T-cell (primary cell): ENCODE measurements at regions not wholly inside any gene's neighbourhood (a gene's known extent, or its start where the extent isn't known, plus 50 kb on each side); places are given as distances from the start of the nearest gene placed in this dataset.
A peak's percentile ranks its signal among the peaks of the same experiment; 100 is the strongest.
"Not testable (repeated sequence)": the region's sequence is repeated elsewhere in the genome, so short reads cannot be mapped to it uniquely, and the experiment has no call there.

ENCODE experiments used
- ATAC-seq, 4 experiments: fragments of 200-7000 bp in 3 of 4; fragments of 150-1000 bp in 1 of 4; cut with Tn5 transposase; replicated peaks in 1 of 4; 1 replicate in 3 of 4; 2 replicates in 1 of 4; pipeline ENCODE4 v1.10.0; 2021; ENCODE audit warnings: moderate library complexity in 3 of 4, mild to moderate bottlenecking in 2 of 4, moderate number of reproducible peaks in 1 of 4
- CTCF ChIA-PET, 2 donors: fragments of 300-600 bp; sonication (Branson Sonifier 250); formaldehyde crosslinking; loops; one replicate each; lab custom pipeline; 2022; ENCODE audit warnings: antibody characterized with exemption in 2 of 2; lab: Charles Lee
- POLR2A ChIA-PET, 2 donors: fragments of 300-600 bp; sonication (Branson Sonifier 250); formaldehyde crosslinking; loops; one replicate each; lab custom pipeline; 2022; ENCODE audit warnings: antibody characterized with exemption in 2 of 2; lab: Charles Lee
- DNase-seq, 35 experiments: peaks; one replicate each; pipeline versions ENCODE4 v3.0.0 to v3.0.0-alpha.2; 2013 to 2023
- H3K27ac ChIP-seq: one replicate; pipeline ENCODE4 v1.5.1; 2013; ENCODE audit warnings: low read length
- H3K27me3 ChIP-seq, 2 experiments: replicated peaks in 1 of 2; 1 replicate in 1 of 2; 2 replicates in 1 of 2; pipeline versions ENCODE4 v1.6.1 to v1.7.0; 2013; ENCODE audit warnings: low read length in 1 of 2, mixed read lengths in 1 of 2; ENCODE audit not compliant: control insufficient read depth in 2 of 2, insufficient read depth in 2 of 2; ENCODE audit errors: extremely low read depth in 1 of 2
- H3K36me3 ChIP-seq, 2 donors: 1 replicate in 1 of 2; 2 replicates in 1 of 2; pipeline versions ENCODE4 v1.6.1 to v1.7.0; 2013; ENCODE audit warnings: low read length in 1 of 2; ENCODE audit not compliant: control insufficient read depth in 2 of 2, insufficient read depth in 1 of 2; ENCODE audit errors: extremely low read depth in 1 of 2
- H3K4me1 ChIP-seq, 2 experiments: 1 replicate in 1 of 2; 2 replicates in 1 of 2; pipeline versions ENCODE4 v1.6.1 to v1.7.0; 2013; ENCODE audit warnings: low read length in 2 of 2, mixed read lengths in 1 of 2; ENCODE audit not compliant: insufficient read depth in 2 of 2, control insufficient read depth in 1 of 2; ENCODE audit errors: extremely low read depth in 1 of 2
- H3K4me3 ChIP-seq, 2 donors: 1 replicate in 1 of 2; 2 replicates in 1 of 2; pipeline versions ENCODE4 v1.5.1 to v1.7.0; 2013; ENCODE audit warnings: mild to moderate bottlenecking in 2 of 2, low read length in 1 of 2, moderate library complexity in 1 of 2; ENCODE audit not compliant: control insufficient read depth in 1 of 2; ENCODE audit errors: extremely low read depth in 1 of 2
- H3K9me3 ChIP-seq: 2 replicates; pipeline ENCODE4 v1.7.0; 2013
- H3K27ac Mint-ChIP-seq, 2 donors: one replicate each; pipeline ENCODE4 v1.8.0; 2020 to 2021; ENCODE audit warnings: mild to moderate bottlenecking in 2 of 2, mixed read lengths in 2 of 2
- H3K27me3 Mint-ChIP-seq, 2 donors: one replicate each; pipeline ENCODE4 v1.8.0; 2021 to 2022; ENCODE audit warnings: mixed read lengths in 2 of 2
- H3K36me3 Mint-ChIP-seq: one replicate; pipeline ENCODE4 v1.8.0; 2021; ENCODE audit warnings: mixed read lengths
- H3K4me1 Mint-ChIP-seq, 3 donors: one replicate each; pipeline ENCODE4 v1.8.0; 2020 to 2022; ENCODE audit warnings: mixed read lengths in 3 of 3, mild to moderate bottlenecking in 1 of 3
- H3K4me3 Mint-ChIP-seq, 3 donors: one replicate each; pipeline ENCODE4 v1.8.0; 2020 to 2022; ENCODE audit warnings: mild to moderate bottlenecking in 3 of 3, mixed read lengths in 3 of 3, moderate library complexity in 3 of 3
- H3K9me3 Mint-ChIP-seq, 3 donors: one replicate each; pipeline ENCODE4 v1.8.0; 2020 to 2022; ENCODE audit warnings: mixed read lengths in 3 of 3
- WGBS: methylation state at CpG from one replicate; pipeline ENCODE4 v1.1.5; 2013; ENCODE audit warnings: missing lambda C conversion rate; ENCODE audit not compliant: insufficient coverage; 5-methylcytosine and 5-hydroxymethylcytosine counted together

DNA sequence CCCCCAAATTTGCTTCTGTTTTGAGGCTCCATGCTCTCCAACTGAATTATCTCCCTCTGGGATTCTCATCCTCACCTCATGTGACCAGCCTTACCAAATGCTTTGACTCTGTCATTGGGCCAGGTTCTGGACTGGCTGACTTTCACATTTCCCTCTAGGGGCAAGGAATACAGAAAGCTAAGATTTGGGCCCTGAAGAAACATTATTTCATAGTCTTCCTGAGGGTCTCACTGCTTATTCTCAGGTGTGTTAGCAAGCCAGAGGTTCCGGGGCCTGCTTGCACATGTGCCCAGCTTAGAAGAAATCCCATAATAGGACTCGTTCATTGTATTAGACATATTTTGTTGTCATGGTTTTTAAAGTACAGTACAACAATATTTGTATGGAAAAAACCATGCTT, 62.6 kb upstream of the TEX13D start:
- WGBS = no CpG with 5 or more reads among the region's 2 CpGs
- H3K36me3 ChIP-seq = no peaks in the 10 kb centered on the region
- H3K27ac Mint-ChIP-seq = no peak overlapping the region
- peaks cover 0 to 7% of the 10 kb centered on the region in 2 donors for H3K27me3 Mint-ChIP-seq
- H3K4me1 Mint-ChIP-seq = peaks cover 0 to 5% (median 0%) of the 10 kb centered on the region in 3 donors
- H3K9me3 Mint-ChIP-seq = no peaks in the 10 kb centered on the region
- POLR2A ChIA-PET = no interaction called here
- ATAC-seq (no peak), DNase-seq (no peak)
- H3K9me3 ChIP-seq = no peaks in the 10 kb centered on the region
- no peak overlapping the region for H3K4me3 ChIP-seq
- no peak overlapping the region for H3K27ac ChIP-seq
- H3K4me1 ChIP-seq = peaks cover 0 to 10% of the 10 kb centered on the region in 2 experiments
- no peak overlapping the region for H3K4me3 Mint-ChIP-seq
- CTCF ChIA-PET = no interaction called here
- H3K27me3 ChIP-seq = no peaks in the 10 kb centered on the region
- no peaks in the 10 kb centered on the region for H3K36me3 Mint-ChIP-seq

DNA sequence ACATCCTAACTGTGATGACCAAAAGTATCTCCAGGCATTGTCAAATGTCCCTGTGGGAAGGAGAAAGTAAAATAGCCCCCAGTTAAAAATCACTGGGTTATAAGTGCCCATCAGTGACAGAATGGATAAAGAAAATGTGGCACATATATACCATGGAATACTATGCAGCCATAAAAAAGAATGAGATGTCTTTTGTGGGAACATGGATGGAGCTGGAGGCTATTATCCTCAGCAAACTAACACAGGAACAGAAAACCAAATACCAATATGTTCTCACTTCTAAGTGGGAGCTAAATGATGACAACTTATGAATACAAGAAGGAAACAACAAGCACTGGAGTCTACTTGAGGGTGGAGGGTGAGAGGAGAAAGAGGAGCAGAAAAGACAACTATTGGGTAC, 60.9 kb upstream of the TEX13D start:
- H3K4me3 ChIP-seq, H3K36me3 ChIP-seq, POLR2A ChIA-PET, H3K4me3 Mint-ChIP-seq, H3K27ac ChIP-seq, CTCF ChIA-PET, H3K27me3 Mint-ChIP-seq, H3K27me3 ChIP-seq, H3K4me1 Mint-ChIP-seq, ATAC-seq, H3K9me3 ChIP-seq, H3K36me3 Mint-ChIP-seq, H3K27ac Mint-ChIP-seq, DNase-seq, H3K9me3 Mint-ChIP-seq: not testable (repeated sequence)
- peaks cover 0 to 12% of the 10 kb centered on the region in 2 experiments for H3K4me1 ChIP-seq

GRCh38 chrX:124272370-124272982, 60.0 kb upstream of the TEX13D start:
- DNase-seq (no peak), ATAC-seq (no peak)
- Mint-ChIP-seq H3K4me1 (peaks cover 0 to 5% (median 0%) of the 10 kb centered on the region in 3 donors), H3K4me3 (no peak overlapping the region), H3K36me3 (no peaks in the 10 kb centered on the region), H3K27me3 (peaks cover 0 to 2% of the 10 kb centered on the region in 2 donors), H3K9me3 (no peaks in the 10 kb centered on the region), H3K27ac (no peak overlapping the region)
- no peak overlapping the region for H3K4me3 ChIP-seq
- no peaks in the 10 kb centered on the region for H3K27me3 ChIP-seq
- WGBS = no CpG with 5 or more reads among the region's 5 CpGs
- H3K4me1 ChIP-seq = peaks cover 0 to 9% of the 10 kb centered on the region in 2 experiments
- H3K9me3 ChIP-seq = no peaks in the 10 kb centered on the region
- ChIA-PET CTCF (no interaction called here), POLR2A (no interaction called here)
- H3K36me3 ChIP-seq = no peaks in the 10 kb centered on the region
- no peak overlapping the region for H3K27ac ChIP-seq

- 100% methylated on average over 1 of the region's 10 CpGs for WGBS
- Mint-ChIP-seq H3K27me3 (no peaks in the 10 kb centered on the region), H3K27ac (peak overlapping the region in 1 of 2 donors; percentile 46), H3K4me1 (peaks cover 0 to 1% (median 0%) of the 10 kb centered on the region in 3 donors), H3K36me3 (no peaks in the 10 kb centered on the region), H3K4me3 (no peak overlapping the region), H3K9me3 (no peaks in the 10 kb centered on the region)
- POLR2A ChIA-PET = no interaction called here
- Histone ChIP-seq H3K36me3 (no peaks in the 10 kb centered on the region), H3K27ac (no peak overlapping the region), H3K9me3 (no peaks in the 10 kb centered on the region), H3K4me3 (no peak overlapping the region), H3K27me3 (no peaks in the 10 kb centered on the region), H3K4me1 (peaks cover 0 to 9% of the 10 kb centered on the region in 2 experiments)
- ATAC-seq (no peak), DNase-seq (no peak)
- CTCF ChIA-PET = no interaction called here
Measured at GRCh38 chrX:124274438-124275181, 57.9 kb upstream of the TEX13D start.

DNA sequence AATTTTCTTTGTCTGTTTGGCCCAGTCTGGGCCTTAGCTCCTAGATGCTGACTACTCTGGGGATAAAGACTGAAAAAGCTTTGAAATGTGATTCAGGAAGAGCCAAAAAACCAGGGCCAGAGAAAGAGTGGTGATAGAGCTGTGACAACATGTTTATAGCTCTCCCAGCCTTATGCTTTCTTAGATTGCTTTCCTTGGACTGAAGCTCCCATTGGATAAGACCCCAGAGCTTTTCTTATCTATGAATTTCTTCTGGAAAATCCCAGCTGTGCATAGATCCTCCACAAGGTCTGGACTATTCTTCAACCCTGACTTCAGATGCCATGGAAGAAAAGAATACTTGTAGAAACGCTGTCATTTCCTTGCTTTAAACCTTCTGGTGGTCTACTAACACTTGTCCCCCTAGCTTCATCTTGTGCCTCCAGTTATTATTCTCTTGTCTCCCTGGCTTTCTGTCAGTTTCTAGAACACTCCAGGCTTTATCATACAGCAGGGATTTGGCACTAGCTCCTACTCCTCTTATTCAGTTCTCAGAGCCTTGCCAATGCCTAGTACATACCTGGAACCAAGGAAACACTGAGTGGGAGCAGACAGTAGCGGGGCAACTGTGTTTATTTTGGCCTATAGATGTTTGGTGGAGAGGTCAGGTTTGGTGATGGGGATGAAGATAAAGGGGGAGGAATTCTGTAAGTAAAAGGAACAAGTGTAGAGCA, 57.1 kb upstream of the TEX13D start:
- no peak overlapping the region for H3K27ac ChIP-seq
- H3K27me3 ChIP-seq = no peaks in the 10 kb centered on the region
- Mint-ChIP-seq H3K9me3 (no peaks in the 10 kb centered on the region), H3K4me1 (peaks cover 0 to 1% (median 0%) of the 10 kb centered on the region in 3 donors), H3K4me3 (no peak overlapping the region), H3K27ac (no peak overlapping the region), H3K36me3 (no peaks in the 10 kb centered on the region), H3K27me3 (no peaks in the 10 kb centered on the region)
- no peaks in the 10 kb centered on the region for H3K36me3 ChIP-seq
- H3K4me1 ChIP-seq = peaks cover 0 to 9% of the 10 kb centered on the region in 2 experiments
- POLR2A ChIA-PET = no interaction called here
- no peak overlapping the region for H3K4me3 ChIP-seq
- no CpG with 5 or more reads among the region's 2 CpGs for WGBS
- no peaks in the 10 kb centered on the region for H3K9me3 ChIP-seq
- ATAC-seq = no peak
- DNase-seq = no peak
- CTCF ChIA-PET = no interaction called here

DNA sequence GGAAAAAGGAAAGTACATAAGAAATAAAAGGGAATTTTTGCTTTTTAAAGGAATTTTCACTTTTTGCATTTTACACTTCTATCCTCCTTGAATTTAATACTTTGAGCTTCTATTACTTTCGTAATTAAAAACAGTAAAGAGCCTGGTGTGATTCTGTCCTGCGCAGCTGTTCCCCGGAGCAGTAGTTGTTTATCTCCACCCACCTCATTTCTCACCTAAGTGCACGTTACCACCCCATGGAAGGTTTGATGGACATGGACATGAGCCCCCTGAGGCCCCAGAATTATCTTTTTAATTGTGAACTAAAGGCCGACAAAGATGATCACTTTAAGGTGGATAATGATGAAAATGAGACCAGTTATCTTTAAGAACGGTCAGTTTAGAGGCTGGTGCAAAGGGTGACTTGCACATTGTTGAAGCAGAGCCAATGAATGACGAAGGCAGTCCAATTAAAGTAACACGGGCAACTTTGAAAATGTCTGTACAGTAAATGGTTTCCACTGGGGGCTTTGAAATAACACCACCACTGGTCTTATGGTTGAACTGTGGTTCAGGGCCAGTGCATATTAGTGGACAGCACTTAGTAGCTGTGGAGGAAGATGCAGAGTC, 52.1 kb upstream of the TEX13D start:
- DNase-seq (no peak), ATAC-seq (no peak)
- Histone ChIP-seq H3K36me3 (no peaks in the 10 kb centered on the region), H3K27me3 (no peaks in the 10 kb centered on the region), H3K4me1 (no peaks in the 10 kb centered on the region), H3K9me3 (no peaks in the 10 kb centered on the region), H3K4me3 (no peak overlapping the region), H3K27ac (no peak overlapping the region)
- CTCF ChIA-PET = no interaction called here
- Mint-ChIP-seq H3K36me3 (no peaks in the 10 kb centered on the region), H3K4me1 (peaks cover 0 to 7% (median 0%) of the 10 kb centered on the region in 3 donors), H3K9me3 (no peaks in the 10 kb centered on the region), H3K27me3 (peaks cover 0 to 5% of the 10 kb centered on the region in 2 donors), H3K27ac (no peak overlapping the region), H3K4me3 (no peak overlapping the region)
- 69% methylated on average over 3 of the region's 8 CpGs for WGBS
- POLR2A ChIA-PET = no interaction called here
